Kidney epithelial cell (primary cell): ENCODE measurements at regions not wholly inside any gene's neighbourhood (a gene's known extent, or its start where the extent isn't known, plus 50 kb on each side); places are given as distances from the start of the nearest gene placed in this dataset.

Experiments
- DNase-seq: peaks from one replicate; pipeline ENCODE4 v3.0.0-alpha.2; 2010; ENCODE audit warnings: low read depth
- H3K27me3 ChIP-seq: 2 replicates; pipeline ENCODE4 v1.6.0; 2011; ENCODE audit warnings: low read length; ENCODE audit not compliant: control insufficient read depth, insufficient read depth
- H3K36me3 ChIP-seq: 2 replicates; pipeline ENCODE4 v1.5.1; 2011; ENCODE audit warnings: low read length; ENCODE audit not compliant: control insufficient read depth, insufficient read depth
- H3K4me3 ChIP-seq: 2 replicates; pipeline ENCODE4 v1.5.1; 2011; ENCODE audit warnings: low read depth, mild to moderate bottlenecking, control low read depth, low read length
- CTCF ChIP-seq: IDR thresholded peaks from 2 replicates; pipeline ENCODE4 v1.5.1; 2011; ENCODE audit warnings: mild to moderate bottlenecking, moderate library complexity, low read length, control low read depth, inconsistent platforms; ENCODE audit not compliant: insufficient read depth, poor library complexity, severe bottlenecking

- no peaks in the 10 kb centered on the region for H3K27me3 ChIP-seq
- DNase-seq: no peak
- no peak overlapping the region for H3K4me3 ChIP-seq
- no peaks in the 10 kb centered on the region for H3K36me3 ChIP-seq
- TF ChIP-seq CTCF: no peak
Observed at GRCh38 chr7:84658286-84658685, 463.7 kb upstream of the SEMA3A start.

DNA sequence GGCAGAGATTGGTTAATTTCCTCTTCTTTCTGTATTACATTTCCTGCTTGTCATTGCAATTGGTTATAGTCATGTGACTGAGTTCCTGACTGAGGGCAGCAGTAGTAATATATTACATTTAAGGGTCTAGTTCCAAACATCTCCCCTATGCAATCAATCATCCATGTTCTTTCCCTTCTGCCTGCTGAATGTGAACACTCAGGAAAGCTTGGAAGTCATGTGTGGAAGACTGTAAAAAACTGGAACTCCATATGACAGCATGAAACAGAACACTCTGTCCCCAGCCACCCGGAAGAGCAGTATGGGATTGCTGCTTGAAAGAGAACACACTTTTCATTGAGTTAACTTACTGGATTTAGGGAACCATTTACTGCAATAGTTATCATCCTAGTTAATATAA, 459.7 kb upstream of the SEMA3A start:
- no peak for DNase-seq
- no peak for TF ChIP-seq CTCF
- no peaks in the 10 kb centered on the region for H3K36me3 ChIP-seq
- no peaks in the 10 kb centered on the region for H3K27me3 ChIP-seq
- no peak overlapping the region for H3K4me3 ChIP-seq

DNA sequence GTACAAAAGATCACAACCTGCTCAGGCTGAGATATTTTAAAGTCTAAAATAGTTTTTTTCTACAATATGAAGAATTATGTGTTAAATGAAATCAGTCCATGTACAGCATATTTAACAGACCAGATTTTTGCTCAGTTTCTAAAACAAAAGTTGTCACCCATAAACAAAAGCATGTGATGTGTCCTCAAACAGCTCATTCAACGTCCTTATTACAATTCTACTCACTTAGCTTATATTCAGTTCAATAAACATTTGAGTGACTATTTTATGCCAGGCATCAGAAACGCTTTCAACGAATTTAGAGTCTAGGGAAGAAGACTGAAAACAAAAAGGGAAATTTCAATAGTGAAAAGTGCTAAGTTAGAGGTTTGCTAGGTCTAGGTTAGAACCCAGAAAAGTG, 457.3 kb upstream of the SEMA3A start:
- H3K36me3 ChIP-seq: no peaks in the 10 kb centered on the region
- no peak for TF ChIP-seq CTCF
- no peaks in the 10 kb centered on the region for H3K27me3 ChIP-seq
- no peak for DNase-seq
- H3K4me3 ChIP-seq: no peak overlapping the region

DNA sequence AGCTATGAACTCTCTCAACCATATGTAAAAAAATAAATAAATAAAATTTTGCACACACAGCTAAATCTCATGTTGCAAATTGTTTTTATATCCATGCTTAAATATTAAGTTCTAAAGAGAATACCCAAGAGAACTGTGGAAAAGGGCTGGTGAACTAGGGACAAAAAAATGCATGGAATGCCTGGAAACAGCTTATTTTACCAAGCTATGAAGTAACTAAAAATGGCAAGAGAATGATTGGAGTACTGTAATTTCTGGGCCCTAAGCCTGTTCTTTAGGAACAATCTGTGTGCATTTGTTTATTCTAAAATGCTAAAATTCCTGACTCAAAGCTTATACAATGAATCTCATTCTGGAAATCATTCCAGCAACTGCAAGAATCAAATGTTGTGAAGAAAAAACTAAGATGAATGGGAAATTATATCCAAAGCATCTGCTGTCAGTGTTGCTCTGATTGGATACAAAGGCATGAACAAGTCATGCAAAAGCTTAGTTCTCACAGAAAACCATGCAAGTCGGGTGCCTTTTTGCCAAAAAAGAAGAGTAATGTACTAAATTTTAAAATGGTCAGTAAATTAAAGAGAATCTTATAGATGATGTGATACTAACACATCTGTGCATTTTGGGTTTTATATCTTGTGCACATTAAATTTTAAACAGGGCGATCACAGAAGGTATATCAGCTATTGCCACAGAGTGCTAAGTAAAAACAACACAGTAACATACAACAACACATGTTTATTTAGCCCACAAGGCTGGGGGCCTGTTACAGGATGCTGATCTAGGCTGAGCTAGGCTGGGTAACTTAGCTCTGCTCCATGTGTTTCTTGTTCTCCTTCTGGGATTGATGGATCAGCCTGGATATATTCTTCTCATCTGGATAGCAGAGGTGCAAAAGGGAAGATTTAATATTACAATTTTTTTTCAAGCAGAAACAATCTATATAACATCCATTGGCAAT, 453.5 kb upstream of the SEMA3A start:
- DNase-seq: no peak
- no peaks in the 10 kb centered on the region for H3K36me3 ChIP-seq
- no peak overlapping the region for H3K4me3 ChIP-seq
- no peak for TF ChIP-seq CTCF
- no peaks in the 10 kb centered on the region for H3K27me3 ChIP-seq

DNA sequence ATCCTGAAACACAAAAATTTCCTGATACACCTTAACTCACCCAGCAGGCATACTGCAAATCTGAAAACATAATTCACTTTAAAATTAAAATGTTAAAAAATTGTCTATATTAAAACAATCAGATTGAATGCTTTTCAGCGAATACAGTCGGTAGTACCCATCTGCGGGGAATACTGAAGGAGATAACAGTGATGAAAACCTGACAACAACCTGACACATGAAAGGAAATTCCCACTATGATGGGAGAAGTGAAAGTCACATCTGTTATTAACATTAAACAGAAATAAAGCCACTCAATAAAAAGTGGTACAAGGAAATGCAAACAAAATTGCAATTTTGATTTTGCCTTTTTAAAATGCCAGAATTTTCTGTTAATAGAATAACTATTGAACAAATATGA, 448.0 kb upstream of the SEMA3A start:
- Histone ChIP-seq H3K4me3 (no peak overlapping the region), H3K36me3 (no peaks in the 10 kb centered on the region), H3K27me3 (no peaks in the 10 kb centered on the region)
- no peak for TF ChIP-seq CTCF
- no peak for DNase-seq

- Histone ChIP-seq H3K4me3 (no peak overlapping the region), H3K27me3 (no peaks in the 10 kb centered on the region), H3K36me3 (no peaks in the 10 kb centered on the region)
- no peak for DNase-seq
- TF ChIP-seq CTCF: no peak
Observed at GRCh38 chr7:84640637-84641036, 446.0 kb upstream of the SEMA3A start.
